ENCODE measurements at regions not wholly inside any gene's neighbourhood (a gene's known extent, or its start where the extent isn't known, plus 50 kb on each side); places are given as distances from the start of the nearest gene placed in this dataset.

DNA sequence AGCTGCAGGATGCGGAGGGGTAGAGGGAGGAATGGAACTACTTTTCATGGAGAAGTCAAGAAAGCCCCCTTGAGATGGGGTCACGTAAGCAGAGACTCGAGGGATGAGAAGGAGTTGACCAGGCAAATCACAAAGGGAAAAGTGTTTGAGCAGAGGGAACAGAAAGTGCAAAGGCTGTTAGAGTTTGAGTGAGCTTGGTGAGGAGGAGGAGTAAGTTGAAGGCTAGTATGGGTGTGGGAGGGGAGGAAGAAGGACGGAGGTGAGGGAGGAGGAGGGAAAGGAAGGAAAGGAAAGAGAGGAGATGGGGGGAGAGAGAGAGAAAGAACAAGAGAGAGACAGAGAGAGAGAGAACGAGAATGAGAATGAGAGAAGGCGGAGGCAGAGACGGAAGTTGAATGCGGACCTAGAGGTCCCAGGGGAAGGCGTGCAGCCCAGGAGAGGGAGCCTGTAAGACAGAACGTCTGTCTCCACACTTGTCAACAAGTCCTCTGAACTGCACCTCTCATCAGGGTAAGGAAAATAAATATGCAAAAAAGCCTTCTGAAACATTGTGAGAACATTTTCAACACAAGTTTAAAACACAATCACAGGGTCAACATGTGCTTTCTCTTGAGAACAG lies 279.8 kb upstream of the EEF2KMT start:
- Histone ChIP-seq H3K79me2 (ENCODE audit: control insufficient read depth, insufficient read depth, low read length) (no peaks in the 10 kb centered on the region), H3K36me3 (ENCODE audit: control insufficient read depth, insufficient read depth, low read length) (no peaks in the 10 kb centered on the region), H3K9me3 (ENCODE audit: control insufficient read depth, insufficient read depth, low read depth, low read length) (no peaks in the 10 kb centered on the region), H3K27ac (ENCODE audit: insufficient read depth, low read length) (no peak overlapping the region), H3K4me3 (replicated peaks in 1 of 4; ENCODE audit: control extremely low read depth in 1 of 4, insufficient read depth in 1 of 4, low read depth in 3 of 4, low read length in 4 of 4) (no peak overlapping the region), H3K9ac (ENCODE audit: insufficient read depth, low read length) (no peak overlapping the region), H3K27me3 (ENCODE audit: control insufficient read depth, insufficient read depth, low read length) (no peaks in the 10 kb centered on the region), H3K4me2 (ENCODE audit: extremely low read depth, insufficient read depth, low read length) (no peak overlapping the region), H4K20me1 (ENCODE audit: control insufficient read depth, extremely low read depth, insufficient read depth, low read length) (no peaks in the 10 kb centered on the region), H3K4me1 (ENCODE audit: control insufficient read depth, extremely low read depth, insufficient read depth, low read length) (no peaks in the 10 kb centered on the region), H2AFZ (ENCODE audit: low read length) (no peak overlapping the region)
- DNase-seq (ENCODE audit: low read depth in 2 of 2): no peak
- TF ChIP-seq EZH2 (IDR thresholded peaks at IDR 0.05; ENCODE audit: low read length, missing control alignments): no peak
- TF ChIP-seq, protein P1, sequence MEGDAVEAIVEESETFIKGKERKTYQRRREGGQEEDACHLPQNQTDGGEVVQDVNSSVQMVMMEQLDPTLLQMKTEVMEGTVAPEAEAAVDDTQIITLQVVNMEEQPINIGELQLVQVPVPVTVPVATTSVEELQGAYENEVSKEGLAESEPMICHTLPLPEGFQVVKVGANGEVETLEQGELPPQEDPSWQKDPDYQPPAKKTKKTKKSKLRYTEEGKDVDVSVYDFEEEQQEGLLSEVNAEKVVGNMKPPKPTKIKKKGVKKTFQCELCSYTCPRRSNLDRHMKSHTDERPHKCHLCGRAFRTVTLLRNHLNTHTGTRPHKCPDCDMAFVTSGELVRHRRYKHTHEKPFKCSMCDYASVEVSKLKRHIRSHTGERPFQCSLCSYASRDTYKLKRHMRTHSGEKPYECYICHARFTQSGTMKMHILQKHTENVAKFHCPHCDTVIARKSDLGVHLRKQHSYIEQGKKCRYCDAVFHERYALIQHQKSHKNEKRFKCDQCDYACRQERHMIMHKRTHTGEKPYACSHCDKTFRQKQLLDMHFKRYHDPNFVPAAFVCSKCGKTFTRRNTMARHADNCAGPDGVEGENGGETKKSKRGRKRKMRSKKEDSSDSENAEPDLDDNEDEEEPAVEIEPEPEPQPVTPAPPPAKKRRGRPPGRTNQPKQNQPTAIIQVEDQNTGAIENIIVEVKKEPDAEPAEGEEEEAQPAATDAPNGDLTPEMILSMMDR (conservative IDR thresholded peaks at IDR 0.05 in 1 of 2, IDR thresholded peaks at IDR 0.05 in 1 of 2; ENCODE audit: low read depth in 1 of 2, low read length in 2 of 2): no peak

DNA sequence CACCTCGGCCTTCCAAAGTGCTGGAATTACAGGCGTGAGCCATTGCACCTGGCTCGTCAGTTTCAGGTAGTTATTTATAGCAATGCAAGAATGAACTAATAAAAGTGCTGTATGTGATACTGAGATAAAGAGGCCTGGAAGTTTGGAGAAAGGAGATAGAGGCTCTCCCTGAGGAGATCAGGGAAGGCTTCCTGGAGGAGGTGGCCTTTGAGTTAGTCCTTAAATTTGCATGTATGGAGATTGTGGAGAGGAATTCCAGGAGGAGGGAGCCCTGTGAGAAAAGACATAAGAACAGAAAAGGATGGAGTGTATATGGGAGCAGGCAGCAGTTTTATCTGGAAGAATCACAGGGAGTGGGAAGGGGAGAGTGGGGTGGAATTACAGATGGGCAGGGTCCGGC lies 276.6 kb upstream of the EEF2KMT start:
- Histone ChIP-seq H2AFZ (ENCODE audit: low read length) (no peak overlapping the region), H3K4me1 (ENCODE audit: control insufficient read depth, extremely low read depth, insufficient read depth, low read length) (no peaks in the 10 kb centered on the region), H3K4me3 (replicated peaks in 1 of 4; ENCODE audit: control extremely low read depth in 1 of 4, insufficient read depth in 1 of 4, low read depth in 3 of 4, low read length in 4 of 4) (no peak overlapping the region), H3K27me3 (ENCODE audit: control insufficient read depth, insufficient read depth, low read length) (no peaks in the 10 kb centered on the region), H4K20me1 (ENCODE audit: control insufficient read depth, extremely low read depth, insufficient read depth, low read length) (no peaks in the 10 kb centered on the region), H3K9ac (ENCODE audit: insufficient read depth, low read length) (no peak overlapping the region), H3K4me2 (ENCODE audit: extremely low read depth, insufficient read depth, low read length) (no peak overlapping the region), H3K79me2 (ENCODE audit: control insufficient read depth, insufficient read depth, low read length) (no peaks in the 10 kb centered on the region), H3K9me3 (ENCODE audit: control insufficient read depth, insufficient read depth, low read depth, low read length) (no peaks in the 10 kb centered on the region), H3K36me3 (ENCODE audit: control insufficient read depth, insufficient read depth, low read length) (no peaks in the 10 kb centered on the region), H3K27ac (ENCODE audit: insufficient read depth, low read length) (no peak overlapping the region)
- DNase-seq (ENCODE audit: low read depth in 2 of 2): no peak
- no peak for TF ChIP-seq EZH2 (IDR thresholded peaks at IDR 0.05; ENCODE audit: low read length, missing control alignments)
- TF ChIP-seq, protein P1 (conservative IDR thresholded peaks at IDR 0.05 in 1 of 2, IDR thresholded peaks at IDR 0.05 in 1 of 2; ENCODE audit: low read depth in 1 of 2, low read length in 2 of 2): no peak

DNA sequence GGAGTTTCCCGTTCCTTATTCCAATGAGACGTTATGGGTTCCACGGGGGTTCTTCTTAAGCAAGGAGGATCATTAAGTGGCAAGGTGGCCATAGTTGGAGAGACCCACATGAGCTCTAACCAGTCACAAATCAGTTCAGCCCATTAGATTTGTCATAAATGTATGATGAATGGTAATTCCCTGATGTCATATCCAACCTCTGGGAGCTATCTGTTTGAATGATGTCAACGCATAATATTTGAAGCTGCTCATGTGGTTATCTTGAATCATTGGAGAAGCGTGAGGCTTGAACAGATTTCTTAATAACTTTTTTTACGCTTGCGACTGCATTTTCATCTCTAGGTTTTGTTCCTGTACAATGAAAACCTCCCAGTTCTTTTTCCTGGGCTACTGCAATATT lies 270.4 kb upstream of the EEF2KMT start:
- DNase-seq (ENCODE audit: low read depth in 2 of 2): no peak
- H3K27ac ChIP-seq (ENCODE audit: insufficient read depth, low read length): no peak overlapping the region
- no peaks in the 10 kb centered on the region for H3K27me3 ChIP-seq (ENCODE audit: control insufficient read depth, insufficient read depth, low read length)

More for the DNA sequence above, 270.4 kb upstream of the EEF2KMT start:
- Histone ChIP-seq H3K4me3 (replicated peaks in 1 of 4; ENCODE audit: control extremely low read depth in 1 of 4, insufficient read depth in 1 of 4, low read depth in 3 of 4, low read length in 4 of 4) (no peak overlapping the region), H3K79me2 (ENCODE audit: control insufficient read depth, insufficient read depth, low read length) (no peaks in the 10 kb centered on the region), H3K9ac (ENCODE audit: insufficient read depth, low read length) (no peak overlapping the region), H3K4me1 (ENCODE audit: control insufficient read depth, extremely low read depth, insufficient read depth, low read length) (no peaks in the 10 kb centered on the region), H3K36me3 (ENCODE audit: control insufficient read depth, insufficient read depth, low read length) (no peaks in the 10 kb centered on the region), H3K4me2 (ENCODE audit: extremely low read depth, insufficient read depth, low read length) (no peak overlapping the region), H4K20me1 (ENCODE audit: control insufficient read depth, extremely low read depth, insufficient read depth, low read length) (no peaks in the 10 kb centered on the region), H3K9me3 (ENCODE audit: control insufficient read depth, insufficient read depth, low read depth, low read length) (no peaks in the 10 kb centered on the region), H2AFZ (ENCODE audit: low read length) (no peak overlapping the region)
- no peak for TF ChIP-seq EZH2 (IDR thresholded peaks at IDR 0.05; ENCODE audit: low read length, missing control alignments)
- TF ChIP-seq, protein P1 (conservative IDR thresholded peaks at IDR 0.05 in 1 of 2, IDR thresholded peaks at IDR 0.05 in 1 of 2; ENCODE audit: low read depth in 1 of 2, low read length in 2 of 2): no peak

Measured in fibroblast of lung (primary cell).